ENCODE measurements at regions not wholly inside any gene's neighbourhood (a gene's known extent, or its start where the extent isn't known, plus 50 kb on each side); places are given as distances from the start of the nearest gene placed in this dataset.
A peak's percentile ranks its signal among the peaks of the same experiment; 100 is the strongest.

DNA sequence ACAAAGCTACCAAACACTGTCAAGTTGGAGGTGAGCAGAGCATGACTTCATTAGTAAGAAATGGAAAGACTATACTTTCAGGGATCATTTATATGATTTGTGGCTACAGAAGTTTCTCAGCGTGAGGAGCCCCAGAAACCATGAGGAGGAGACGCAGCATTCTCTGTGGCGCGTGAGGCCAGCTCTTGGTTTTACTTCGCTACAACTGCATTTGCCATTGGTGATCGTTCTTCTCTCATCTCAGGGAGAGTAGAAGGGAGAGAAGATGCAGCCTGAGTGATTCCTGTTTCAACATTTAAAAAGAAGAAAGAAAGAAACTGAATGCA is 94.5 kb upstream of the ATP1A1 start:
- CTCF ChIA-PET (ENCODE audit: low intra/inter-chr PET ratio) = no interaction called here
- Histone ChIP-seq H3K36me3 (ENCODE audit: control insufficient read depth, insufficient read depth, low read length) (no peaks in the 10 kb centered on the region), H3K9me3 (replicated peaks; ENCODE audit: control insufficient read depth, insufficient read depth, low read depth, low read length) (no peaks in the 10 kb centered on the region), H3K27me3 (ENCODE audit: control insufficient read depth in 2 of 2, insufficient read depth in 2 of 2, low read length in 2 of 2) (peaks cover 0 to 15% of the 10 kb centered on the region in 2 experiments; a peak in 2 of 5 replicates), H4K20me1 (replicated peaks; ENCODE audit: control insufficient read depth, insufficient read depth, low read length) (no peaks in the 10 kb centered on the region), H3K9me1 (ENCODE audit: control insufficient read depth, insufficient read depth, low read length) (no peaks in the 10 kb centered on the region), H3K4me2 (ENCODE audit: insufficient read depth, low read length) (peak overlapping the region; percentile 48; the same call in 1 of the 2 replicates), H2AFZ (ENCODE audit: low read depth, low read length) (peak overlapping the region; percentile 53), H3K4me3 (no peak overlapping the region), H3K9ac (ENCODE audit: insufficient read depth in 1 of 2, low read depth in 2 of 2, low read length in 2 of 2) (no peak overlapping the region), H3K79me2 (ENCODE audit: control insufficient read depth, insufficient read depth, low read length) (no peaks in the 10 kb centered on the region), H3K27ac (ENCODE audit: extremely low read depth, low read depth, low read length) (no peak overlapping the region), H3K4me1 (replicated peaks in 1 of 2; ENCODE audit: control insufficient read depth in 2 of 2, insufficient read depth in 2 of 2, low read length in 2 of 2) (no peaks in the 10 kb centered on the region; a peak in 1 of 5 replicates)
- intact Hi-C loops (cut with micrococcal nuclease) (no loop called here), in situ Hi-C loops (cut with MboI) (no loop called here)
- FAIRE-seq = no peak
- ATAC-seq = no peak; the same call in 2 of the 3 replicates
- no TSS peak for BruUV-seq (replicated peaks)
- no peak for DNase-seq (ENCODE audit: extremely low read depth in 1 of 4, low spot score in 3 of 4)
- POLR2A ChIA-PET = interaction anchor here (0.6 to 1.1 kb wide), 3 partner anchors 12 to 212 kb away, joined by 3 read pairs; no protein-coding TSS in a partner anchor
- 41% methylated on average over 6 of the region's 6 CpGs for WGBS (ENCODE audit: insufficient coverage, low coverage, missing lambda C conversion rate)
- TF ChIP-seq, protein P1, sequence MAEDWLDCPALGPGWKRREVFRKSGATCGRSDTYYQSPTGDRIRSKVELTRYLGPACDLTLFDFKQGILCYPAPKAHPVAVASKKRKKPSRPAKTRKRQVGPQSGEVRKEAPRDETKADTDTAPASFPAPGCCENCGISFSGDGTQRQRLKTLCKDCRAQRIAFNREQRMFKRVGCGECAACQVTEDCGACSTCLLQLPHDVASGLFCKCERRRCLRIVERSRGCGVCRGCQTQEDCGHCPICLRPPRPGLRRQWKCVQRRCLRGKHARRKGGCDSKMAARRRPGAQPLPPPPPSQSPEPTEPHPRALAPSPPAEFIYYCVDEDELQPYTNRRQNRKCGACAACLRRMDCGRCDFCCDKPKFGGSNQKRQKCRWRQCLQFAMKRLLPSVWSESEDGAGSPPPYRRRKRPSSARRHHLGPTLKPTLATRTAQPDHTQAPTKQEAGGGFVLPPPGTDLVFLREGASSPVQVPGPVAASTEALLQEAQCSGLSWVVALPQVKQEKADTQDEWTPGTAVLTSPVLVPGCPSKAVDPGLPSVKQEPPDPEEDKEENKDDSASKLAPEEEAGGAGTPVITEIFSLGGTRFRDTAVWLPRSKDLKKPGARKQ (CRISPR knock-in tag; IDR thresholded peaks at IDR 0.05) = no peak
- no peak for TF ChIP-seq CBX5 (IDR thresholded peaks at IDR 0.05; ENCODE audit: borderline replicate concordance, low read depth)
- no peak for TF ChIP-seq HNRNPH1 (optimal IDR thresholded peaks at IDR 0.05; ENCODE audit: low read depth, low read length)
- no peak for TF ChIP-seq IRF2 (CRISPR knock-in tag; IDR thresholded peaks at IDR 0.05)
- no peak for TF ChIP-seq SLC30A9 (CRISPR knock-in tag; IDR thresholded peaks at IDR 0.05)
- TF ChIP-seq, protein P2, sequence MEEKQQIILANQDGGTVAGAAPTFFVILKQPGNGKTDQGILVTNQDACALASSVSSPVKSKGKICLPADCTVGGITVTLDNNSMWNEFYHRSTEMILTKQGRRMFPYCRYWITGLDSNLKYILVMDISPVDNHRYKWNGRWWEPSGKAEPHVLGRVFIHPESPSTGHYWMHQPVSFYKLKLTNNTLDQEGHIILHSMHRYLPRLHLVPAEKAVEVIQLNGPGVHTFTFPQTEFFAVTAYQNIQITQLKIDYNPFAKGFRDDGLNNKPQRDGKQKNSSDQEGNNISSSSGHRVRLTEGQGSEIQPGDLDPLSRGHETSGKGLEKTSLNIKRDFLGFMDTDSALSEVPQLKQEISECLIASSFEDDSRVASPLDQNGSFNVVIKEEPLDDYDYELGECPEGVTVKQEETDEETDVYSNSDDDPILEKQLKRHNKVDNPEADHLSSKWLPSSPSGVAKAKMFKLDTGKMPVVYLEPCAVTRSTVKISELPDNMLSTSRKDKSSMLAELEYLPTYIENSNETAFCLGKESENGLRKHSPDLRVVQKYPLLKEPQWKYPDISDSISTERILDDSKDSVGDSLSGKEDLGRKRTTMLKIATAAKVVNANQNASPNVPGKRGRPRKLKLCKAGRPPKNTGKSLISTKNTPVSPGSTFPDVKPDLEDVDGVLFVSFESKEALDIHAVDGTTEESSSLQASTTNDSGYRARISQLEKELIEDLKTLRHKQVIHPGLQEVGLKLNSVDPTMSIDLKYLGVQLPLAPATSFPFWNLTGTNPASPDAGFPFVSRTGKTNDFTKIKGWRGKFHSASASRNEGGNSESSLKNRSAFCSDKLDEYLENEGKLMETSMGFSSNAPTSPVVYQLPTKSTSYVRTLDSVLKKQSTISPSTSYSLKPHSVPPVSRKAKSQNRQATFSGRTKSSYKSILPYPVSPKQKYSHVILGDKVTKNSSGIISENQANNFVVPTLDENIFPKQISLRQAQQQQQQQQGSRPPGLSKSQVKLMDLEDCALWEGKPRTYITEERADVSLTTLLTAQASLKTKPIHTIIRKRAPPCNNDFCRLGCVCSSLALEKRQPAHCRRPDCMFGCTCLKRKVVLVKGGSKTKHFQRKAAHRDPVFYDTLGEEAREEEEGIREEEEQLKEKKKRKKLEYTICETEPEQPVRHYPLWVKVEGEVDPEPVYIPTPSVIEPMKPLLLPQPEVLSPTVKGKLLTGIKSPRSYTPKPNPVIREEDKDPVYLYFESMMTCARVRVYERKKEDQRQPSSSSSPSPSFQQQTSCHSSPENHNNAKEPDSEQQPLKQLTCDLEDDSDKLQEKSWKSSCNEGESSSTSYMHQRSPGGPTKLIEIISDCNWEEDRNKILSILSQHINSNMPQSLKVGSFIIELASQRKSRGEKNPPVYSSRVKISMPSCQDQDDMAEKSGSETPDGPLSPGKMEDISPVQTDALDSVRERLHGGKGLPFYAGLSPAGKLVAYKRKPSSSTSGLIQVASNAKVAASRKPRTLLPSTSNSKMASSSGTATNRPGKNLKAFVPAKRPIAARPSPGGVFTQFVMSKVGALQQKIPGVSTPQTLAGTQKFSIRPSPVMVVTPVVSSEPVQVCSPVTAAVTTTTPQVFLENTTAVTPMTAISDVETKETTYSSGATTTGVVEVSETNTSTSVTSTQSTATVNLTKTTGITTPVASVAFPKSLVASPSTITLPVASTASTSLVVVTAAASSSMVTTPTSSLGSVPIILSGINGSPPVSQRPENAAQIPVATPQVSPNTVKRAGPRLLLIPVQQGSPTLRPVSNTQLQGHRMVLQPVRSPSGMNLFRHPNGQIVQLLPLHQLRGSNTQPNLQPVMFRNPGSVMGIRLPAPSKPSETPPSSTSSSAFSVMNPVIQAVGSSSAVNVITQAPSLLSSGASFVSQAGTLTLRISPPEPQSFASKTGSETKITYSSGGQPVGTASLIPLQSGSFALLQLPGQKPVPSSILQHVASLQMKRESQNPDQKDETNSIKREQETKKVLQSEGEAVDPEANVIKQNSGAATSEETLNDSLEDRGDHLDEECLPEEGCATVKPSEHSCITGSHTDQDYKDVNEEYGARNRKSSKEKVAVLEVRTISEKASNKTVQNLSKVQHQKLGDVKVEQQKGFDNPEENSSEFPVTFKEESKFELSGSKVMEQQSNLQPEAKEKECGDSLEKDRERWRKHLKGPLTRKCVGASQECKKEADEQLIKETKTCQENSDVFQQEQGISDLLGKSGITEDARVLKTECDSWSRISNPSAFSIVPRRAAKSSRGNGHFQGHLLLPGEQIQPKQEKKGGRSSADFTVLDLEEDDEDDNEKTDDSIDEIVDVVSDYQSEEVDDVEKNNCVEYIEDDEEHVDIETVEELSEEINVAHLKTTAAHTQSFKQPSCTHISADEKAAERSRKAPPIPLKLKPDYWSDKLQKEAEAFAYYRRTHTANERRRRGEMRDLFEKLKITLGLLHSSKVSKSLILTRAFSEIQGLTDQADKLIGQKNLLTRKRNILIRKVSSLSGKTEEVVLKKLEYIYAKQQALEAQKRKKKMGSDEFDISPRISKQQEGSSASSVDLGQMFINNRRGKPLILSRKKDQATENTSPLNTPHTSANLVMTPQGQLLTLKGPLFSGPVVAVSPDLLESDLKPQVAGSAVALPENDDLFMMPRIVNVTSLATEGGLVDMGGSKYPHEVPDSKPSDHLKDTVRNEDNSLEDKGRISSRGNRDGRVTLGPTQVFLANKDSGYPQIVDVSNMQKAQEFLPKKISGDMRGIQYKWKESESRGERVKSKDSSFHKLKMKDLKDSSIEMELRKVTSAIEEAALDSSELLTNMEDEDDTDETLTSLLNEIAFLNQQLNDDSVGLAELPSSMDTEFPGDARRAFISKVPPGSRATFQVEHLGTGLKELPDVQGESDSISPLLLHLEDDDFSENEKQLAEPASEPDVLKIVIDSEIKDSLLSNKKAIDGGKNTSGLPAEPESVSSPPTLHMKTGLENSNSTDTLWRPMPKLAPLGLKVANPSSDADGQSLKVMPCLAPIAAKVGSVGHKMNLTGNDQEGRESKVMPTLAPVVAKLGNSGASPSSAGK (IDR thresholded peaks at IDR 0.05) = peak; percentile 57
- no peak for TF ChIP-seq ZNF24 (IDR thresholded peaks at IDR 0.05)
- TF ChIP-seq PTBP1 (IDR thresholded peaks at IDR 0.05; ENCODE audit: low read depth, low read length) = no peak
- TF ChIP-seq, protein P3, sequence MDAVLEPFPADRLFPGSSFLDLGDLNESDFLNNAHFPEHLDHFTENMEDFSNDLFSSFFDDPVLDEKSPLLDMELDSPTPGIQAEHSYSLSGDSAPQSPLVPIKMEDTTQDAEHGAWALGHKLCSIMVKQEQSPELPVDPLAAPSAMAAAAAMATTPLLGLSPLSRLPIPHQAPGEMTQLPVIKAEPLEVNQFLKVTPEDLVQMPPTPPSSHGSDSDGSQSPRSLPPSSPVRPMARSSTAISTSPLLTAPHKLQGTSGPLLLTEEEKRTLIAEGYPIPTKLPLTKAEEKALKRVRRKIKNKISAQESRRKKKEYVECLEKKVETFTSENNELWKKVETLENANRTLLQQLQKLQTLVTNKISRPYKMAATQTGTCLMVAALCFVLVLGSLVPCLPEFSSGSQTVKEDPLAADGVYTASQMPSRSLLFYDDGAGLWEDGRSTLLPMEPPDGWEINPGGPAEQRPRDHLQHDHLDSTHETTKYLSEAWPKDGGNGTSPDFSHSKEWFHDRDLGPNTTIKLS (IDR thresholded peaks at IDR 0.05; ENCODE audit: borderline replicate concordance, low read depth) = 0 out of 2 replicates have a peak, but pooled peaks have one; percentile 16

Measured in K562 (cell line).